H1 (cell line): ENCODE measurements at regions not wholly inside any gene's neighbourhood (a gene's known extent, or its start where the extent isn't known, plus 50 kb on each side); places are given as distances from the start of the nearest gene placed in this dataset.

Experiments
- CTCF ChIP-seq, 3 experiments: IDR thresholded peaks; 1 replicate in 2 of 3; 2 replicates in 1 of 3; pipeline versions ENCODE4 v1.5.1 to v1.6.1; 2011; ENCODE audit warnings: low read length in 3 of 3, mild to moderate bottlenecking in 3 of 3, inconsistent platforms in 2 of 3, low read depth in 1 of 3, moderate library complexity in 1 of 3; ENCODE audit not compliant: insufficient read depth in 1 of 3; ENCODE audit errors: control extremely low read depth in 1 of 3
- EP300 ChIP-seq, 2 experiments: IDR thresholded peaks; 1 replicate in 1 of 2; 2 replicates in 1 of 2; pipeline ENCODE4 v1.6.1; 2011 to 2012; ENCODE audit warnings: low read depth in 2 of 2, low read length in 2 of 2, mild to moderate bottlenecking in 2 of 2, borderline replicate concordance in 1 of 2, inconsistent platforms in 1 of 2, moderate library complexity in 1 of 2
- EZH2 ChIP-seq: fragments of 200-600 bp; sonication (generic); IDR thresholded peaks from 2 replicates; pipeline ENCODE4 v1.7.1; 2012; ENCODE audit warnings: low read depth, mild to moderate bottlenecking, moderate library complexity, low read length, inconsistent platforms; ENCODE audit not compliant: severe bottlenecking
- POLR2A ChIP-seq, 2 experiments: IDR thresholded peaks; 1 replicate in 1 of 2; 2 replicates in 1 of 2; pipeline ENCODE4 v1.6.1; 2011; ENCODE audit warnings: low read depth in 2 of 2, low read length in 2 of 2, mild to moderate bottlenecking in 2 of 2; ENCODE audit errors: control extremely low read depth in 1 of 2

GRCh38 chr2:41145066-41145465 is 693.2 kb upstream of the SLC8A1 start:
- TF ChIP-seq CTCF (IDR thresholded peaks at IDR 0.05; ENCODE audit: control extremely low read depth in 1 of 3, insufficient read depth in 1 of 3, low read depth in 1 of 3, low read length in 3 of 3): no peak
- TF ChIP-seq EP300 (IDR thresholded peaks at IDR 0.05; ENCODE audit: borderline replicate concordance in 1 of 2, low read depth in 2 of 2, low read length in 2 of 2): no peak
- TF ChIP-seq POLR2A (IDR thresholded peaks at IDR 0.05; ENCODE audit: control extremely low read depth in 1 of 2, low read depth in 2 of 2, low read length in 2 of 2): no peak
- no peak for TF ChIP-seq EZH2
